Glutamatergic neuron (in vitro differentiated cells): ENCODE measurements at regions not wholly inside any gene's neighbourhood (a gene's known extent, or its start where the extent isn't known, plus 50 kb on each side); places are given as distances from the start of the nearest gene placed in this dataset.

Experiments used
- DNase-seq: peaks from one replicate; pipeline ENCODE4 v3.0.0; 2022
- H3K27ac Mint-ChIP-seq: one replicate; pipeline ENCODE4 v1.8.0; 2020; ENCODE audit warnings: mild to moderate bottlenecking, mixed read lengths, inconsistent platforms; ENCODE audit not compliant: unreplicated experiment
- H3K27me3 Mint-ChIP-seq: one replicate; pipeline ENCODE4 v1.8.0; 2020; ENCODE audit warnings: mild to moderate bottlenecking, moderate library complexity, mixed read lengths, inconsistent platforms; ENCODE audit not compliant: unreplicated experiment
- H3K36me3 Mint-ChIP-seq: one replicate; pipeline ENCODE4 v1.8.0; 2020; ENCODE audit warnings: mild to moderate bottlenecking, mixed read lengths, inconsistent platforms; ENCODE audit not compliant: unreplicated experiment
- H3K4me1 Mint-ChIP-seq: one replicate; pipeline ENCODE4 v1.8.0; 2020; ENCODE audit warnings: mild to moderate bottlenecking, low read depth, mixed read lengths, inconsistent platforms; ENCODE audit not compliant: unreplicated experiment
- H3K4me3 Mint-ChIP-seq: one replicate; pipeline ENCODE4 v1.8.0; 2020; ENCODE audit warnings: mild to moderate bottlenecking, mixed read lengths, inconsistent platforms; ENCODE audit not compliant: unreplicated experiment
- H3K9me3 Mint-ChIP-seq: one replicate; pipeline ENCODE4 v1.8.0; 2020; ENCODE audit warnings: mild to moderate bottlenecking, moderate library complexity, mixed read lengths, inconsistent platforms; ENCODE audit not compliant: unreplicated experiment
- CTCF ChIP-seq: fragments of 200-600 bp; sonication (generic); IDR thresholded peaks from one replicate; pipeline ENCODE4 v1.5.0; 2021; ENCODE audit not compliant: partially characterized antibody, unreplicated experiment

- Mint-ChIP-seq H3K27ac (no peak overlapping the region), H3K4me3 (no peak overlapping the region), H3K9me3 (no peaks in the 10 kb centered on the region), H3K4me1 (peaks cover 7% of the 10 kb centered on the region), H3K27me3 (no peaks in the 10 kb centered on the region), H3K36me3 (no peaks in the 10 kb centered on the region)
- no peak for DNase-seq
- TF ChIP-seq CTCF, result no peak
Measured at GRCh38 chr12:93140325-93140724, 211.2 kb upstream of the EEA1 start.

- no peak for DNase-seq
- TF ChIP-seq CTCF, result no peak
- Mint-ChIP-seq H3K4me3 (no peak overlapping the region), H3K27me3 (no peaks in the 10 kb centered on the region), H3K9me3 (no peaks in the 10 kb centered on the region), H3K27ac (no peak overlapping the region), H3K4me1 (peaks cover 7% of the 10 kb centered on the region), H3K36me3 (no peaks in the 10 kb centered on the region)
Measured at GRCh38 chr12:93140801-93141200, 211.7 kb upstream of the EEA1 start.

- TF ChIP-seq CTCF, result no peak
- no peak for DNase-seq
- no peaks in the 10 kb centered on the region for H3K9me3 Mint-ChIP-seq
- no peaks in the 10 kb centered on the region for H3K36me3 Mint-ChIP-seq
- no peak overlapping the region for H3K4me3 Mint-ChIP-seq
- no peaks in the 10 kb centered on the region for H3K27me3 Mint-ChIP-seq
- H3K4me1 Mint-ChIP-seq, result peaks cover 5% of the 10 kb centered on the region
- H3K27ac Mint-ChIP-seq, result no peak overlapping the region
Measured at GRCh38 chr12:93142881-93143280, 213.8 kb upstream of the EEA1 start.

GRCh38 chr12:93144109-93144508, 215.0 kb upstream of the EEA1 start:
- TF ChIP-seq CTCF, result no peak
- H3K27ac Mint-ChIP-seq, result no peak overlapping the region
- DNase-seq, result no peak
- H3K9me3 Mint-ChIP-seq, result no peaks in the 10 kb centered on the region
- no peaks in the 10 kb centered on the region for H3K27me3 Mint-ChIP-seq
- H3K36me3 Mint-ChIP-seq, result no peaks in the 10 kb centered on the region
- no peak overlapping the region for H3K4me3 Mint-ChIP-seq
- H3K4me1 Mint-ChIP-seq, result peaks cover 3% of the 10 kb centered on the region

GRCh38 chr12:93145086-93145485, 216.0 kb upstream of the EEA1 start:
- H3K4me3 Mint-ChIP-seq, result no peak overlapping the region
- no peaks in the 10 kb centered on the region for H3K27me3 Mint-ChIP-seq
- no peak overlapping the region for H3K27ac Mint-ChIP-seq
- no peaks in the 10 kb centered on the region for H3K36me3 Mint-ChIP-seq
- no peak for DNase-seq
- no peak for TF ChIP-seq CTCF
- no peaks in the 10 kb centered on the region for H3K9me3 Mint-ChIP-seq
- H3K4me1 Mint-ChIP-seq, result peaks cover 3% of the 10 kb centered on the region
